HepG2 (cell line): ENCODE measurements at regions not wholly inside any gene's neighbourhood (a gene's known extent, or its start where the extent isn't known, plus 50 kb on each side); places are given as distances from the start of the nearest gene placed in this dataset.

Source experiments
- ATAC-seq: fragments of 200-7000 bp; cut with Tn5 transposase; 3 replicates; pipeline ENCODE4 v1.9.1; 2020; ENCODE audit warnings: mild to moderate bottlenecking, moderate library complexity
- BruUV-seq: library from RNA; stranded (reverse); fragments of 400-500 nt; replicated peaks from 2 replicates; lab custom pipeline; 2021; lab: Mats Ljungman, UMichigan
- CTCF ChIA-PET: fragments of 300-600 bp; formaldehyde crosslinking; extraction: SDS; loops from one replicate; lab custom pipeline; 2021; ENCODE audit warnings: low total read pairs, inconsistent platforms, low intra/inter-chr PET ratio; lab: Yijun Ruan, JAX
- POLR2A ChIA-PET: fragments of 350-600 bp; sonication (Branson Sonifier 250); formaldehyde crosslinking; loops from one replicate; lab custom pipeline; 2020; ENCODE audit warnings: antibody characterized with exemption, inconsistent platforms; lab: Yijun Ruan, JAX
- DNase-seq: peaks from one replicate; pipeline ENCODE4 v3.0.0-alpha.2; 2015; ENCODE audit warnings: low spot score
- FAIRE-seq: peaks from 3 replicates; lab custom pipeline; 2011; peaks lifted over from hg19 to GRCh38; lab: Jason Lieb, UNC
- H2AFZ ChIP-seq: one replicate; pipeline ENCODE4 v1.6.1; 2011; ENCODE audit warnings: low read length, inconsistent platforms
- H3K27ac ChIP-seq: fragments of 300-600 bp; 3 replicates; pipeline ENCODE4 v1.8.0; 2011; ENCODE audit warnings: mixed run types, mild to moderate bottlenecking, mixed read lengths, low read length, inconsistent platforms; ENCODE audit not compliant: insufficient read depth; ENCODE audit errors: extremely low read length
- H3K27me3 ChIP-seq, 2 experiments: fragments of 200-600 bp in 1 of 2; 2 replicates in 1 of 2; 3 replicates in 1 of 2; pipeline versions ENCODE4 v1.6.0 to v1.8.0; 2011; ENCODE audit warnings: low read length in 2 of 2, mild to moderate bottlenecking in 2 of 2, moderate library complexity in 2 of 2, inconsistent platforms in 1 of 2; ENCODE audit not compliant: insufficient read depth in 2 of 2, control insufficient read depth in 1 of 2
- H3K36me3 ChIP-seq, 2 experiments: fragments of 200-600 bp in 1 of 2; replicated peaks in 1 of 2; 2 replicates in 1 of 2; 3 replicates in 1 of 2; pipeline versions ENCODE4 v1.5.1 to v1.8.0; 2011; ENCODE audit warnings: low read length in 2 of 2, inconsistent platforms in 1 of 2; ENCODE audit not compliant: insufficient read depth in 2 of 2, control insufficient read depth in 1 of 2
- H3K4me1 ChIP-seq: 2 replicates; pipeline ENCODE4 v1.5.1; 2012; ENCODE audit warnings: low read length, inconsistent platforms; ENCODE audit not compliant: insufficient read depth
- H3K4me2 ChIP-seq: 2 replicates; pipeline ENCODE4 v1.6.0; 2011; ENCODE audit warnings: low read depth, low read length, inconsistent platforms
- H3K4me3 ChIP-seq, 3 experiments: fragments of 200-600 bp in 1 of 3; sonication (generic), shearing (Covaris generic) in 1 of 3; replicated peaks in 1 of 3; 2 replicates each; pipeline ENCODE4 v1.5.1; 2011 to 2016; ENCODE audit warnings: low read length in 3 of 3, inconsistent platforms in 2 of 3, low read depth in 2 of 3, mild to moderate bottlenecking in 2 of 3, control low read depth in 1 of 3, mixed read lengths in 1 of 3; ENCODE audit not compliant: insufficient read depth in 1 of 3
- H3K79me2 ChIP-seq: one replicate; pipeline ENCODE4 v1.6.1; 2011; ENCODE audit warnings: low read length, inconsistent platforms; ENCODE audit not compliant: insufficient read depth
- H3K9ac ChIP-seq: 2 replicates; pipeline ENCODE4 v1.6.0; 2011; ENCODE audit warnings: mild to moderate bottlenecking, low read depth, low read length, inconsistent platforms; ENCODE audit not compliant: insufficient read depth
- H3K9me3 ChIP-seq: 2 replicates; pipeline ENCODE4 v1.5.1; 2012; ENCODE audit warnings: mild to moderate bottlenecking, low read length
- H4K20me1 ChIP-seq: 2 replicates; pipeline ENCODE4 v1.6.0; 2011; ENCODE audit warnings: inconsistent platforms, mild to moderate bottlenecking, low read length, moderate library complexity; ENCODE audit not compliant: insufficient read depth
- CENPX ChIP-seq: sonication (generic); formaldehyde crosslinking; IDR thresholded peaks from 2 replicates; pipeline ENCODE4 v1.9.0; 2021; ENCODE audit warnings: mild to moderate bottlenecking, missing genetic modification reagents, moderate library complexity
- CHD2 ChIP-seq: IDR thresholded peaks from 2 replicates; pipeline ENCODE4 v1.6.1; 2011; ENCODE audit warnings: low read depth, low read length, improper control_type of control experiment
- PLRG1 ChIP-seq: fragments of 450-650 bp; conservative IDR thresholded peaks from 2 replicates; pipeline ENCODE4 v1.6.1; 2016
- POGZ ChIP-seq: sonication (generic); formaldehyde crosslinking; IDR thresholded peaks from 2 replicates; pipeline ENCODE4 v1.4.0; 2020; ENCODE audit warnings: mild to moderate bottlenecking, missing genetic modification reagents
- SMAD9 ChIP-seq: sonication (generic); formaldehyde crosslinking; IDR thresholded peaks from 2 replicates; pipeline ENCODE4 v1.5.1; 2020; ENCODE audit warnings: mild to moderate bottlenecking, missing genetic modification reagents
- TEF ChIP-seq: sonication (generic); formaldehyde crosslinking; IDR thresholded peaks from 2 replicates; pipeline ENCODE4 v1.5.0; 2020; ENCODE audit warnings: missing genetic modification reagents
- U2AF1 ChIP-seq: fragments of 200-400 bp; formaldehyde crosslinking; optimal IDR thresholded peaks from 2 replicates; pipeline ENCODE3; 2017; ENCODE audit warnings: mild to moderate bottlenecking, low read depth, low read length
- ZBTB38 ChIP-seq: sonication (generic); formaldehyde crosslinking; IDR thresholded peaks from 2 replicates; pipeline ENCODE4 v1.5.1; 2020; ENCODE audit warnings: mild to moderate bottlenecking, missing genetic modification reagents
- ZBTB43 ChIP-seq: sonication (generic); formaldehyde crosslinking; conservative IDR thresholded peaks from 2 replicates; pipeline ENCODE4 v1.4.0; 2020; ENCODE audit warnings: missing genetic modification reagents
- ZEB1 ChIP-seq: IDR thresholded peaks from 2 replicates; pipeline ENCODE4 v1.6.1; 2012; ENCODE audit warnings: mild to moderate bottlenecking, low read depth, inconsistent platforms; ENCODE audit not compliant: insufficient replicate concordance
- ZNF20 ChIP-seq: sonication (generic); formaldehyde crosslinking; IDR thresholded peaks from 2 replicates; pipeline ENCODE4 v1.4.0; 2020; ENCODE audit warnings: mild to moderate bottlenecking, moderate library complexity, missing genetic modification reagents
- ZNF644 ChIP-seq: IDR thresholded peaks from 2 replicates; pipeline ENCODE4 v1.6.1; 2016; ENCODE audit warnings: low read depth
- ZNF773 ChIP-seq: sonication (generic); formaldehyde crosslinking; IDR thresholded peaks from 2 replicates; pipeline ENCODE4 v1.4.0; 2020; ENCODE audit warnings: missing genetic modification reagents, borderline replicate concordance
- WGBS: methylation state at CpG from one replicate; pipeline ENCODE4 v1.1.6; 2017; ENCODE audit warnings: low lambda C conversion rate; 5-methylcytosine and 5-hydroxymethylcytosine counted together
- in situ Hi-C: cut with HindIII; loops from 2 replicates; pipeline ENCODE4 v1.10.0; 2017; ENCODE audit warnings: low pct_unique_long_range_greater_than_20kb; ENCODE audit not compliant: extremely low pct_ligation_motif_present
- intact Hi-C: fragments of 100-400 bp; cut with micrococcal nuclease; formaldehyde crosslinking; loops from one replicate; pipeline ENCODE4 v1.10.0; 2022; ENCODE audit not compliant: unreplicated experiment
- TF ChIP-seq, protein P1 (sequence below): sonication (generic); formaldehyde crosslinking; IDR thresholded peaks from 2 replicates; pipeline ENCODE4 v1.4.0; 2020; ENCODE audit warnings: mild to moderate bottlenecking, missing genetic modification reagents

DNA sequence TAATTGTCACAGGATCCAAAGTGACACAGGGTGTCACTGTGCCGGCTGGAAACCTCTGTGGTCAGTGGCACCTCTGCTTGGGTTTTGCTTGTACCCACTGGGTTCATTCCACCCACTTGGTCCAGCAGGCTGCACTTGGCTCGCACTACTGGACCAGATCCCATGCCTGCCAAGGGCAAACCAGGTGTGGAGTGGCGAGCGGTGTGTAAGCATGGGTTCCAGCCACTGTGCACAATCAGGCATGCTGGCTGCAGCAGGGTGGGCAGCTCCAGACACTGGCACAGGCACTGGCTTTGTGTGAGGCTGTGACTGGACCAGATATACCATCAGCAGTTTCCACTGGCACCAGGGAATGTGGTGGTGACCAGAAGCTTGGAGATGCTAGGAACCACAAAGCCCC lies 261.4 kb downstream of the KCNA4 start (continued):
- TF ChIP-seq ZBTB43 (no peak), ZNF644 (CRISPR knock-in tag) (no peak), PLRG1 (no peak), TEF (CRISPR knock-in tag) (no peak), U2AF1 (no peak), ZEB1 (no peak)
- TF ChIP-seq, protein P1, sequence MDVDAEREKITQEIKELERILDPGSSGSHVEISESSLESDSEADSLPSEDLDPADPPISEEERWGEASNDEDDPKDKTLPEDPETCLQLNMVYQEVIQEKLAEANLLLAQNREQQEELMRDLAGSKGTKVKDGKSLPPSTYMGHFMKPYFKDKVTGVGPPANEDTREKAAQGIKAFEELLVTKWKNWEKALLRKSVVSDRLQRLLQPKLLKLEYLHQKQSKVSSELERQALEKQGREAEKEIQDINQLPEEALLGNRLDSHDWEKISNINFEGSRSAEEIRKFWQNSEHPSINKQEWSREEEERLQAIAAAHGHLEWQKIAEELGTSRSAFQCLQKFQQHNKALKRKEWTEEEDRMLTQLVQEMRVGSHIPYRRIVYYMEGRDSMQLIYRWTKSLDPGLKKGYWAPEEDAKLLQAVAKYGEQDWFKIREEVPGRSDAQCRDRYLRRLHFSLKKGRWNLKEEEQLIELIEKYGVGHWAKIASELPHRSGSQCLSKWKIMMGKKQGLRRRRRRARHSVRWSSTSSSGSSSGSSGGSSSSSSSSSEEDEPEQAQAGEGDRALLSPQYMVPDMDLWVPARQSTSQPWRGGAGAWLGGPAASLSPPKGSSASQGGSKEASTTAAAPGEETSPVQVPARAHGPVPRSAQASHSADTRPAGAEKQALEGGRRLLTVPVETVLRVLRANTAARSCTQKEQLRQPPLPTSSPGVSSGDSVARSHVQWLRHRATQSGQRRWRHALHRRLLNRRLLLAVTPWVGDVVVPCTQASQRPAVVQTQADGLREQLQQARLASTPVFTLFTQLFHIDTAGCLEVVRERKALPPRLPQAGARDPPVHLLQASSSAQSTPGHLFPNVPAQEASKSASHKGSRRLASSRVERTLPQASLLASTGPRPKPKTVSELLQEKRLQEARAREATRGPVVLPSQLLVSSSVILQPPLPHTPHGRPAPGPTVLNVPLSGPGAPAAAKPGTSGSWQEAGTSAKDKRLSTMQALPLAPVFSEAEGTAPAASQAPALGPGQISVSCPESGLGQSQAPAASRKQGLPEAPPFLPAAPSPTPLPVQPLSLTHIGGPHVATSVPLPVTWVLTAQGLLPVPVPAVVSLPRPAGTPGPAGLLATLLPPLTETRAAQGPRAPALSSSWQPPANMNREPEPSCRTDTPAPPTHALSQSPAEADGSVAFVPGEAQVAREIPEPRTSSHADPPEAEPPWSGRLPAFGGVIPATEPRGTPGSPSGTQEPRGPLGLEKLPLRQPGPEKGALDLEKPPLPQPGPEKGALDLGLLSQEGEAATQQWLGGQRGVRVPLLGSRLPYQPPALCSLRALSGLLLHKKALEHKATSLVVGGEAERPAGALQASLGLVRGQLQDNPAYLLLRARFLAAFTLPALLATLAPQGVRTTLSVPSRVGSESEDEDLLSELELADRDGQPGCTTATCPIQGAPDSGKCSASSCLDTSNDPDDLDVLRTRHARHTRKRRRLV (CRISPR knock-in tag): no peak

DNA sequence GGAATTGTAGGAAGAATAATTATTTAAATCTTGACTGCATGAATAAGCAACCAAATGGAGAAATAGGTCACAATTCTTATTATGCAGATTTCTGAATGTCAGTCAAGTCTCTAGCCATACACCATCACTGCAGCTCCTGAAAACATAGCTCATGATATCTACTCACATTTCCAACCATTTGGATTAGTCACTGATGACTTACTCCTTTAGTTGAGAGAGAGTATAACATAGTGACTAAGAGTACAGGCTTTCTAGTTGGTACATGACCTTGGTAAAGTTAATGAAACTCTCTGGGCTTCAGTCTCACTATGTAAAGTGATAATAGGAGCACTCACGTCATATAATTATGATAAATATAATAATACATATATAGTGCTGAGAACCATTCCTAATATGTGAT lies 265.2 kb downstream of the KCNA4 start:
- in situ Hi-C loops (no loop called here), intact Hi-C loops (no loop called here)
- POLR2A ChIA-PET: no interaction called here
- no peaks in the 10 kb centered on the region for H3K4me1 ChIP-seq
- BruUV-seq: no TSS peak
- no peak for ATAC-seq
- DNase-seq: no peak
- CTCF ChIA-PET: no interaction called here
- H4K20me1 ChIP-seq: no peaks in the 10 kb centered on the region
- no peak overlapping the region for H3K9ac ChIP-seq
- no peaks in the 10 kb centered on the region for H3K79me2 ChIP-seq
- FAIRE-seq: no peak
- peaks cover 97% of the 10 kb centered on the region for H3K9me3 ChIP-seq
- TF ChIP-seq CHD2: no peak
- no peak for TF ChIP-seq ZNF773 (CRISPR knock-in tag)
- no peak for TF ChIP-seq CENPX
- TF ChIP-seq SMAD9 (CRISPR knock-in tag): no peak
- no peak for TF ChIP-seq ZNF20 (CRISPR knock-in tag)
- TF ChIP-seq POGZ (CRISPR knock-in tag): no peak
- TF ChIP-seq ZBTB38: no peak
- H2AFZ ChIP-seq: no peak overlapping the region
- no peak overlapping the region for H3K27ac ChIP-seq
- H3K4me3 ChIP-seq: no peak overlapping the region
- H3K4me2 ChIP-seq: no peak overlapping the region
- H3K27me3 ChIP-seq: no peaks in the 10 kb centered on the region
- WGBS: 4% methylated on average over 1 of the region's 1 CpG
- no peaks in the 10 kb centered on the region for H3K36me3 ChIP-seq
